SU-DHL-6 (cell line): ENCODE measurements at regions not wholly inside any gene's neighbourhood (a gene's known extent, or its start where the extent isn't known, plus 50 kb on each side); places are given as distances from the start of the nearest gene placed in this dataset.

Experiments used
- EZH2phosphoT487 ChIP-seq: fragments of 200-600 bp; sonication (generic), shearing (Covaris generic); conservative IDR thresholded peaks from 2 replicates; pipeline ENCODE4 v1.6.1; 2018; ENCODE audit warnings: mild to moderate bottlenecking, antibody characterized with exemption, low read length, moderate library complexity, mixed read lengths
- TF ChIP-seq, protein P1 (sequence below): fragments of 200-600 bp; sonication (generic); IDR thresholded peaks from one replicate; pipeline ENCODE4 v1.5.1; 2017; ENCODE audit warnings: antibody characterized with exemption, mild to moderate bottlenecking, low read length, moderate library complexity; ENCODE audit not compliant: insufficient read depth, poor library complexity, severe bottlenecking

GRCh38 chr6:167528239-167528638 lies 203.4 kb downstream of the TTLL2 start:
- TF ChIP-seq EZH2phosphoT487, result no peak
- TF ChIP-seq, protein P1, sequence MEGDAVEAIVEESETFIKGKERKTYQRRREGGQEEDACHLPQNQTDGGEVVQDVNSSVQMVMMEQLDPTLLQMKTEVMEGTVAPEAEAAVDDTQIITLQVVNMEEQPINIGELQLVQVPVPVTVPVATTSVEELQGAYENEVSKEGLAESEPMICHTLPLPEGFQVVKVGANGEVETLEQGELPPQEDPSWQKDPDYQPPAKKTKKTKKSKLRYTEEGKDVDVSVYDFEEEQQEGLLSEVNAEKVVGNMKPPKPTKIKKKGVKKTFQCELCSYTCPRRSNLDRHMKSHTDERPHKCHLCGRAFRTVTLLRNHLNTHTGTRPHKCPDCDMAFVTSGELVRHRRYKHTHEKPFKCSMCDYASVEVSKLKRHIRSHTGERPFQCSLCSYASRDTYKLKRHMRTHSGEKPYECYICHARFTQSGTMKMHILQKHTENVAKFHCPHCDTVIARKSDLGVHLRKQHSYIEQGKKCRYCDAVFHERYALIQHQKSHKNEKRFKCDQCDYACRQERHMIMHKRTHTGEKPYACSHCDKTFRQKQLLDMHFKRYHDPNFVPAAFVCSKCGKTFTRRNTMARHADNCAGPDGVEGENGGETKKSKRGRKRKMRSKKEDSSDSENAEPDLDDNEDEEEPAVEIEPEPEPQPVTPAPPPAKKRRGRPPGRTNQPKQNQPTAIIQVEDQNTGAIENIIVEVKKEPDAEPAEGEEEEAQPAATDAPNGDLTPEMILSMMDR, result no peak
